ENCODE measurements at regions not wholly inside any gene's neighbourhood (a gene's known extent, or its start where the extent isn't known, plus 50 kb on each side); places are given as distances from the start of the nearest gene placed in this dataset.

DNA sequence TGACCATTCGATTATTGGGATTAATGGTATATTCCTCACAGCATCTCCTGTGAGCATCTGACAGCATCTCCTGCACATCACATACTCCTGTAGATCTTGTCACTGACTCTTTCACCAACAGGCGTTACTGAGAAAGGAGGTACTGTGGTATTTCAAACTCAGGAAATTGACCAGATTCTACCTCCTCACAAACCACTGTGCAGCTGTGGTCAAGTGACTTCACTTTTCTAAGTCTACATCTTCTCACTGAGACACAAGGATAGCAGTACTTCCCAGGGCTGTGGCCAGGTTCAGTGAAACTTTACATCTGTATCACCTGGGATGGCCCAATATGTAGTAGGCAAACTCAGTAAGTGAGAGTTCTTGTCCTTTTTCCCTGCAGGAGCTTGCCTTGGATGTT, 332.3 kb upstream of the ADAMTSL1 start:
- TF ChIP-seq CTCF (conservative IDR thresholded peaks at IDR 0.05; ENCODE audit: low read depth, low read length) = no peak

GRCh38 chr9:18143073-18143745, 330.7 kb upstream of the ADAMTSL1 start:
- peak; percentile 7 for DNase-seq (ENCODE audit: low read depth)
- peak; percentile 32 for TF ChIP-seq CTCF (conservative IDR thresholded peaks at IDR 0.05; ENCODE audit: low read depth, low read length)
- H3K4me3 ChIP-seq (ENCODE audit: low read depth, low read length) = no peak overlapping the region

More for the DNA sequence above, 332.3 kb upstream of the ADAMTSL1 start:
- DNase-seq (ENCODE audit: low read depth) = no peak
- no peak overlapping the region for H3K4me3 ChIP-seq (ENCODE audit: low read depth, low read length)

- TF ChIP-seq CTCF (conservative IDR thresholded peaks at IDR 0.05; ENCODE audit: low read depth, low read length) = no peak
- no peak for DNase-seq (ENCODE audit: low read depth)
- no peak overlapping the region for H3K4me3 ChIP-seq (ENCODE audit: low read depth, low read length)
These were observed 327.6 kb upstream of the ADAMTSL1 start for GRCh38 chr9:18146329-18146728.

- DNase-seq (ENCODE audit: low read depth) = peak; percentile 33
- H3K4me3 ChIP-seq (ENCODE audit: low read depth, low read length) = no peak overlapping the region
- TF ChIP-seq CTCF (conservative IDR thresholded peaks at IDR 0.05; ENCODE audit: low read depth, low read length) = peak; percentile 27
These were observed 324.4 kb upstream of the ADAMTSL1 start for GRCh38 chr9:18149471-18150011.

DNA sequence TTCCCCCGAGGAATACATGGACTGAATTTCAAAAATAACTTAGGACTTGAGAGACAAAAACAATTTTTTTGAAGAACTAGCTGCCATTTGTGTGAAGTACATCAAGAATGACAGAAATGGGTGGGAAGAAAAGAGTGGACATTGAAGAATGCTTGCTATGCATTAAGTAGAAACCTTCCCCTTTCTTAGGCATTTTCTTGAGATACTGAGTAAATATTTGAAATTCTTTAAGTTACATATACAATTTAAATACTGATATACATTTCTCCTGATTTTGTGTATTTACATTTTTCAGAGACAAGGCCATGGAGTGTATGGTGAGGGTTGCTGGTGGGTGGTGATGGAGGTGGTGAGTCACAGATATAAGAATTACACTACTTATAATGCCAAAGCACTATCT, 319.3 kb upstream of the ADAMTSL1 start:
- DNase-seq (ENCODE audit: low read depth) = no peak
- no peak overlapping the region for H3K4me3 ChIP-seq (ENCODE audit: low read depth, low read length)
- TF ChIP-seq CTCF (conservative IDR thresholded peaks at IDR 0.05; ENCODE audit: low read depth, low read length) = no peak

- no peak for DNase-seq (ENCODE audit: low read depth)
- no peak overlapping the region for H3K4me3 ChIP-seq (ENCODE audit: low read depth, low read length)
- no peak for TF ChIP-seq CTCF (conservative IDR thresholded peaks at IDR 0.05; ENCODE audit: low read depth, low read length)
These were observed 314.7 kb upstream of the ADAMTSL1 start for GRCh38 chr9:18159254-18159653.

DNA sequence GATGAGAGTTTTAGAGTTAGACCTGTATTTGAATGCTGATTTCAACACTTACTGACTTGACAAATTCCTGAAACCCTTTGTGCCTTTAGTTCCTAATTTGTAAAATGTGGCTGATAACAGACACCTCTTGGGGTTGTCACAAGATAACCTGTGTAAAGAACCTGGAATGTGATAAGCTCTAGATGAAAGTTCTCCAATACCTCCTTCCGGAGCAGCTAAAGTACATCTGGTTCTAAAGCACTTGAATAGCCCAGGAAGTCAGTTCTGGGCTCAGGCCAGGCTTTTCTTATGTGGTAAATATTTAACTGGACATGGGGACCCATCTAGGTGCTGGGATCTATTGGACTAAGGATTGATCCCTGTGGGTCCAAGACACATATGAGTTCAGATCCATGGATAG, 310.8 kb upstream of the ADAMTSL1 start:
- no peak overlapping the region for H3K4me3 ChIP-seq (ENCODE audit: low read depth, low read length)
- no peak for TF ChIP-seq CTCF (conservative IDR thresholded peaks at IDR 0.05; ENCODE audit: low read depth, low read length)
- no peak for DNase-seq (ENCODE audit: low read depth)

Data from choroid plexus epithelial cell (primary cell).